ENCODE measurements at regions not wholly inside any gene's neighbourhood (a gene's known extent, or its start where the extent isn't known, plus 50 kb on each side); places are given as distances from the start of the nearest gene placed in this dataset.

DNA sequence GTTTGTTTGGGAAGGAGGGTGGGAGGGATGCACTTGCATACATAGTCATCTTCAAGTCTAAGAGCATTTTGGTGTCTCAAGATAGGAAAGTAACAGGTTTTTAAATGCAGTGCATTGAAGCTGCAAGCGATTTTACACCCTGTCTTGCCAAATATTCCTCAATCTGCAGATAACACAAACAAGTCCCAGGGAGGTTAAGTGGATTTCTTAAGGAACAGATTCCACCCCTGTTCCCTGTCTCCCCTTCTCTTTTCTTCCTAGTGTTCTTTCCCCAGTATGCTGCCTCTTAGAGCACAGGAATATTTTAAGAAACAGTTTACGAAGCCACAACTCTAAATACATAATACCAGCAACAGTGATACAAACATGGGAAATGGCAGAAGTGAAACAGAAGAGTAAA, 389.9 kb downstream of the PLPP3 start:
- Histone ChIP-seq H2BK20ac (ENCODE audit: low read length) (no peak overlapping the region), H3K9me3 (ENCODE audit: insufficient read depth in 2 of 2, low read depth in 1 of 2, low read length in 1 of 2) (no peaks in the 10 kb centered on the region), H3K27ac (ENCODE audit: low read depth, low read length) (no peak overlapping the region), H3K14ac (ENCODE audit: insufficient read length) (no peak overlapping the region), H3K4me2 (ENCODE audit: insufficient read depth in 1 of 2, low read depth in 2 of 2, low read length in 2 of 2) (no peak overlapping the region), H2BK12ac (ENCODE audit: low read depth, low read length) (no peak overlapping the region), H3K9ac (replicated peaks in 1 of 4; ENCODE audit: extremely low read depth in 1 of 4, low read depth in 3 of 4, low read length in 3 of 4) (no peak overlapping the region), H3K56ac (replicated peaks; ENCODE audit: insufficient read length, low read depth, low read length) (no peak overlapping the region), H3K36me3 (ENCODE audit: control insufficient read depth in 2 of 4, insufficient read depth in 4 of 4, low read length in 3 of 4) (no peaks in the 10 kb centered on the region), H4K5ac (ENCODE audit: insufficient read length, low read depth, low read length) (no peak overlapping the region), H3K23ac (ENCODE audit: insufficient read length) (no peak overlapping the region), H2BK5ac (ENCODE audit: low read depth, low read length) (no peak overlapping the region), H2BK120ac (replicated peaks; ENCODE audit: low read depth, low read length) (no peak overlapping the region), H3K4ac (replicated peaks; ENCODE audit: insufficient read length, low read depth, low read length) (no peak overlapping the region), H4K20me1 (replicated peaks in 1 of 2; ENCODE audit: control insufficient read depth in 1 of 2, insufficient read depth in 2 of 2, low read length in 2 of 2) (no peaks in the 10 kb centered on the region), H3K4me1 (replicated peaks in 1 of 4; ENCODE audit: control insufficient read depth in 3 of 4, insufficient read depth in 4 of 4, low read length in 3 of 4) (peaks cover 3 to 14% (median 6%) of the 10 kb centered on the region in 4 experiments; a peak in 5 of 7 replicates), H3K79me1 (ENCODE audit: low read depth, low read length) (no peaks in the 10 kb centered on the region), H2BK15ac (ENCODE audit: low read length) (no peak overlapping the region), H3K27me3 (replicated peaks in 1 of 4; ENCODE audit: control insufficient read depth in 3 of 4, extremely low read depth in 1 of 4, insufficient read depth in 3 of 4, low read length in 3 of 4) (no peaks in the 10 kb centered on the region), H3K23me2 (ENCODE audit: low read depth, low read length) (no peaks in the 10 kb centered on the region), H4K8ac (ENCODE audit: extremely low read depth, insufficient read depth, low read length) (no peak overlapping the region), H3K18ac (ENCODE audit: extremely low read depth, low read length) (no peak overlapping the region), H3K79me2 (ENCODE audit: control insufficient read depth in 1 of 2, insufficient read depth in 2 of 2, low read length in 2 of 2) (no peaks in the 10 kb centered on the region), H2AFZ (ENCODE audit: low read length) (peak overlapping the region; percentile 72; the same call in 1 of the 2 replicates), H2AK5ac (ENCODE audit: low read depth, low read length) (no peak overlapping the region), H3K4me3 (ENCODE audit: extremely low read depth in 1 of 4, insufficient read depth in 2 of 4, low read depth in 3 of 4, low read length in 4 of 4) (no peak overlapping the region), H4K91ac (replicated peaks; ENCODE audit: insufficient read length, low read length) (no peak overlapping the region)
- TF ChIP-seq EZH2 (IDR thresholded peaks at IDR 0.05; ENCODE audit: low read depth, low read length, severe bottlenecking), result no peak
- TF ChIP-seq BACH1 (IDR thresholded peaks at IDR 0.05; ENCODE audit: low read length), result no peak
- TF ChIP-seq EP300 (IDR thresholded peaks at IDR 0.05; ENCODE audit: borderline replicate concordance in 1 of 2, low read depth in 2 of 2, low read length in 2 of 2), result no peak
- no peak for TF ChIP-seq SAP30 (IDR thresholded peaks at IDR 0.05; ENCODE audit: insufficient read depth, insufficient replicate concordance, low read length)
- no peak for TF ChIP-seq RFX5 (IDR thresholded peaks at IDR 0.05; ENCODE audit: borderline replicate concordance, low read depth, low read length)
- WGBS, 2 experiments (ENCODE audit: extremely low coverage in 1 of 2, insufficient coverage in 1 of 2, insufficient read length in 1 of 2, insufficient replicate concordance in 2 of 2, low coverage in 1 of 2, low lambda C conversion rate in 2 of 2, missing lambda C conversion rate in 1 of 2), result 71% methylated on average over 2 of the region's 2 CpGs; no CpG with 5 or more reads in 1 of the 2 experiments
- FAIRE-seq (no peak), DNase-seq (ENCODE audit: low read depth in 1 of 2, low spot score in 2 of 2) (no peak)
- POLR2A ChIA-PET (ENCODE audit: partially characterized antibody), result interaction anchor here (1.6 kb wide), 1 partner anchor 20 kb away, joined by 3 read pairs; no protein-coding TSS in a partner anchor
- CTCF ChIA-PET (ENCODE audit: partially characterized antibody), result interaction anchor here (0.5 to 3.4 kb wide), 19 partner anchors 7 to 643 kb away, joined by 3 to 17 read pairs (median 4); no protein-coding TSS in a partner anchor
